Omental fat pad (tissue), 3 donors: ENCODE measurements at regions not wholly inside any gene's neighbourhood (a gene's known extent, or its start where the extent isn't known, plus 50 kb on each side); places are given as distances from the start of the nearest gene placed in this dataset.

ENCODE experiments used
- ATAC-seq: fragments of 150-250 bp; one replicate; pipeline ENCODE4 v1.9.1; 2016; ENCODE audit warnings: mild to moderate bottlenecking, moderate library complexity; ENCODE audit not compliant: low FRiP score
- DNase-seq: peaks from one replicate; pipeline ENCODE4 v3.0.0-alpha.2; 2019; ENCODE audit warnings: low spot score
- CTCF ChIP-seq, 3 donors: fragments of 450-650 bp; IDR thresholded peaks; one replicate each; pipeline ENCODE4 v1.5.1; 2016 to 2017; ENCODE audit warnings: antibody characterized with exemption in 3 of 3, mild to moderate bottlenecking in 3 of 3, moderate library complexity in 2 of 3

DNA sequence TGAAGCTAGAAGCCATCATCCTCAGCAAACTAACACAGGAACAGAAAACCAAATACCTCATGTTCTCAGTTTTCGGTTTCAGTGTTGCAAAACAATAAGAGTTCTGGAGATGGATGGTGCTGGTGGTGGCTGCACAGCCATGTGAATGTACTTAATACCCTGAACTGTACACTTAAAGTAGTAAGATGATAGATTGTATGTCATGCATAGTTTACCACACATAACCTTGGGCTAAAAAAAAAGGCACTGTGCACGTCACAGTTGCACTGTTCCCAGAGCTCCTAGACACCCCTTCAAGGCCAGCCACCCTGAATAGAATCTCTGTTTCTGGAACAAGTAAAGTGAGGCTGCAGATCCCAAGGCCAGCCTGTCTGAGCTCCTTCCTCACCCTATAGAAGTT lies 243.3 kb upstream of the IGF1R start:
- DNase-seq, result no peak
- no peak for TF ChIP-seq CTCF (IDR thresholded peaks at IDR 0.05)
- ATAC-seq, result no peak

- ATAC-seq (no peak), DNase-seq (no peak)
- no peak for TF ChIP-seq CTCF (IDR thresholded peaks at IDR 0.05)
These were observed 240.1 kb upstream of the IGF1R start for GRCh38 chr15:98408231-98408630.

DNA sequence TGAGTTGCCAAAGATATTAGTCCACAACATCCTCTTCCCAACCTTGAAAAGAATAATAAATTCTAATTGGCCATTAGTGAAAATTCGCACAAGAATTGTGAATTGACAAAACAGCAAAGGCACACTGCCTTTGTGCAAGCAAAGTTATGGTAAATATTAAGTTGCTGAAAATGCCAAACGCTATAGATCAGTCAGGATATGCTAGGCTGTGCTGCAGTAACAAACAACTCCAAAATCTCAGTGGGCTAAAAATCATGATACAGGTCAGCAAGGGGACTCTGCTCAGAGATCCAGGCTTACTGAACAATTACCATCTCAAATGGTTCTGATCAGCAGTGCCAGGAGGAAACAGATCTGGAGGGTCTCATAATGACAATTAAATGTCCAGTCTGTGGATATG lies 238.0 kb upstream of the IGF1R start:
- TF ChIP-seq CTCF (IDR thresholded peaks at IDR 0.05), result no peak
- ATAC-seq (no peak), DNase-seq (no peak)

- no peak for TF ChIP-seq CTCF (IDR thresholded peaks at IDR 0.05)
- DNase-seq (no peak), ATAC-seq (no peak)
These were observed 235.5 kb upstream of the IGF1R start for GRCh38 chr15:98412852-98413251.

GRCh38 chr15:98413933-98414546 lies 234.3 kb upstream of the IGF1R start:
- TF ChIP-seq CTCF (IDR thresholded peaks at IDR 0.05), result no peak

DNA sequence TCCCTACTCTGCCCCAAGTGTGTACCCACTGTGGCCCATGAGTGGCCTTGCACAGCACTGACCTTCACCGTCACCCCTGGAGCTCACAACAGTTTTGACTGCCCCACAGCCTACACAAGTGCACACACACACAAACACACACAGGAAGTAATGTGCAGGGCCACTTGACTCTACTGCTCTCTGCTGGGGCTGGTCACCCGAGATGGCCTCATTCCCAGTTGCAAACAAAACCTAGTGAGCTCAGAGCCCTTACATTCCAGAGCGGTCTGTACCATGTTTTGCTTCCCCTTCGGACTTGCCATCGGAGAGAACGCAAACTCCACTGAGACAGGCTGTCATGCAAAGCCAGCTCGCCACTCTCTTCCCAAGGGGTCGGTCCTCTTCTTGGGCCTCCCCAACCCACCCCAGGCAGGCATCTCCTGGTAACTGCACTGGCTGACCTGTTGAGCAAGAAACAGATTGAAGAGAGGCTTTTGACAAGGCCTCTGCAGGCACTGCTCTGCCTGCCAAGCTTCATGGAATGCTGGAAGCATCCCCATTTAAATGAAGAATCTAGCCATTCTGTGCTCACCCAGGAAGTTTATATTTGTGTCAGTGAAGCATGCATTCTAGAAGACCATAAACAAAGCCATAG lies 232.0 kb upstream of the IGF1R start:
- no peak for DNase-seq
- no peak for ATAC-seq
- no peak for TF ChIP-seq CTCF (IDR thresholded peaks at IDR 0.05)

More at GRCh38 chr15:98413933-98414546, 234.3 kb upstream of the IGF1R start:
- ATAC-seq (no peak), DNase-seq (no peak)

DNA sequence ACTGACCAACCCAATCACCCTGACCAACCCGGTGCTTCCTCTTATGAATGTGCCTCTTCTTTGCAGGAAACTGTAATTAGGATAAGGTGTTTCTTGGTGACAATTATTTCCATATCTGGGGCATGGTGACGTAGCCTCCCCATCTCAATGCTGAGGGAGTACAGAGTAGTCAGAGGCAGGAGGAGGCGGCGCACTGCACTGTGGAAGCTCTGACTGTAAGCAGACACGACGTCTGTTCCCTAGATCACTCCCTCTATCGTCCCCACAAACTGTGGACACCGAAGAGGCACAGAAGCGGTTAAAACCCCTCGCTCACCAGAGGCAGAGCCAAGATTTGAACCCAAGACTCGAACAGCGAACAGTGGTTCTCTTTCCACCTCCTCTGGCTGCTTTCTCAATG lies 231.0 kb upstream of the IGF1R start:
- DNase-seq, result no peak
- no peak for ATAC-seq
- no peak for TF ChIP-seq CTCF (IDR thresholded peaks at IDR 0.05)
